Lower lobe of right lung (tissue), 2 donors: ENCODE measurements at regions not wholly inside any gene's neighbourhood (a gene's known extent, or its start where the extent isn't known, plus 50 kb on each side); places are given as distances from the start of the nearest gene placed in this dataset.

Experiments
- ATAC-seq, 2 donors: fragments of 200-7000 bp; cut with Tn5 transposase; one replicate each; pipeline ENCODE4 v1.9.1; 2020 to 2022; ENCODE audit warnings: mild to moderate bottlenecking in 2 of 2, moderate library complexity in 2 of 2
- DNase-seq: peaks from one replicate; pipeline ENCODE4 v3.0.0-alpha.2; 2020
- H3K27ac ChIP-seq: fragments of 200-600 bp; one replicate; pipeline ENCODE4 v1.8.0; 2022
- H3K27me3 ChIP-seq: fragments of 200-600 bp; one replicate; pipeline ENCODE4 v1.8.0; 2022; ENCODE audit warnings: low read depth
- H3K36me3 ChIP-seq: fragments of 200-600 bp; one replicate; pipeline ENCODE4 v1.8.0; 2022; ENCODE audit warnings: mild to moderate bottlenecking
- H3K4me1 ChIP-seq: fragments of 200-600 bp; one replicate; pipeline ENCODE4 v1.8.0; 2022
- H3K4me3 ChIP-seq: fragments of 200-600 bp; one replicate; pipeline ENCODE4 v1.8.0; 2022; ENCODE audit warnings: mild to moderate bottlenecking
- H3K9me3 ChIP-seq: fragments of 200-600 bp; one replicate; pipeline ENCODE4 v1.8.0; 2022
- intact Hi-C: fragments of 100-400 bp; cut with DNase I; formaldehyde crosslinking; loops from one replicate; pipeline ENCODE4 v1.11.0; 2022
- TF ChIP-seq, protein P1 (sequence below): fragments of 200-600 bp; IDR thresholded peaks from one replicate; pipeline ENCODE4 v1.8.0; 2022; ENCODE audit warnings: antibody characterized with exemption, mild to moderate bottlenecking
- donor health status: DM: no; HTN: yes; CAD: no; lungs with severe emphysema.

- TF ChIP-seq, protein P1, sequence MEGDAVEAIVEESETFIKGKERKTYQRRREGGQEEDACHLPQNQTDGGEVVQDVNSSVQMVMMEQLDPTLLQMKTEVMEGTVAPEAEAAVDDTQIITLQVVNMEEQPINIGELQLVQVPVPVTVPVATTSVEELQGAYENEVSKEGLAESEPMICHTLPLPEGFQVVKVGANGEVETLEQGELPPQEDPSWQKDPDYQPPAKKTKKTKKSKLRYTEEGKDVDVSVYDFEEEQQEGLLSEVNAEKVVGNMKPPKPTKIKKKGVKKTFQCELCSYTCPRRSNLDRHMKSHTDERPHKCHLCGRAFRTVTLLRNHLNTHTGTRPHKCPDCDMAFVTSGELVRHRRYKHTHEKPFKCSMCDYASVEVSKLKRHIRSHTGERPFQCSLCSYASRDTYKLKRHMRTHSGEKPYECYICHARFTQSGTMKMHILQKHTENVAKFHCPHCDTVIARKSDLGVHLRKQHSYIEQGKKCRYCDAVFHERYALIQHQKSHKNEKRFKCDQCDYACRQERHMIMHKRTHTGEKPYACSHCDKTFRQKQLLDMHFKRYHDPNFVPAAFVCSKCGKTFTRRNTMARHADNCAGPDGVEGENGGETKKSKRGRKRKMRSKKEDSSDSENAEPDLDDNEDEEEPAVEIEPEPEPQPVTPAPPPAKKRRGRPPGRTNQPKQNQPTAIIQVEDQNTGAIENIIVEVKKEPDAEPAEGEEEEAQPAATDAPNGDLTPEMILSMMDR: no peak
- DNase-seq (no peak), ATAC-seq (no peak)
- Histone ChIP-seq H3K4me3 (no peak overlapping the region), H3K4me1 (no peaks in the 10 kb centered on the region), H3K27ac (no peak overlapping the region), H3K36me3 (no peaks in the 10 kb centered on the region), H3K9me3 (no peaks in the 10 kb centered on the region), H3K27me3 (no peaks in the 10 kb centered on the region)
- intact Hi-C loops: no loop called here
Observed at GRCh38 chr9:118446943-118447639, 742.9 kb downstream of the TLR4 start.

- no peak for ATAC-seq
- TF ChIP-seq, protein P1: no peak
- intact Hi-C loops: no loop called here
- Histone ChIP-seq H3K27ac (no peak overlapping the region), H3K4me3 (no peak overlapping the region), H3K4me1 (no peaks in the 10 kb centered on the region), H3K9me3 (no peaks in the 10 kb centered on the region), H3K27me3 (no peaks in the 10 kb centered on the region), H3K36me3 (no peaks in the 10 kb centered on the region)
- no peak for DNase-seq
Observed at GRCh38 chr9:118449554-118449953, 745.4 kb downstream of the TLR4 start.

GRCh38 chr9:118455259-118455658 is 751.1 kb downstream of the TLR4 start:
- H3K9me3 ChIP-seq: no peaks in the 10 kb centered on the region
- no peaks in the 10 kb centered on the region for H3K27me3 ChIP-seq
- no peak overlapping the region for H3K4me3 ChIP-seq
- TF ChIP-seq, protein P1: no peak
- intact Hi-C loops: no loop called here
- DNase-seq (no peak), ATAC-seq (no peak)
- H3K36me3 ChIP-seq: no peaks in the 10 kb centered on the region
- H3K4me1 ChIP-seq: no peaks in the 10 kb centered on the region
- no peak overlapping the region for H3K27ac ChIP-seq

DNA sequence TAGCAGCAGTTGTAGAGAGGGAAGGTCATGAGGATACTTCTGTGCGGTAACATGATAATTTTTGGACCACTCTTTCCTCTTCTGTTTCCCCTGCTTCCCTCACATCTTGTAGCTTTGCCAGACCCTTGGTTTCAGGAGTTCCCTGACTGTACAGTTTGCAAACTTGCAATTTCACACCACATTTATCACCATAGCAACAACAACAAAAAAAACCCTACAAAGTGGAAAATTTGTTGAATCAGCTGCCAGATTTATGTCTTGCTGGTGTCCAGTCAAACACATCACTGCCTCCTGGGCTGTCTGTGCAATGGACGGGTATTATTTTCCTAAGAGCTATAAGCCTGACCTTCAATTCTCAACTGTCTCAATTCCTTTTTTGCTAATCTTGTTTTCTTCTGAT is 751.6 kb downstream of the TLR4 start:
- Histone ChIP-seq H3K4me1 (no peaks in the 10 kb centered on the region), H3K36me3 (no peaks in the 10 kb centered on the region), H3K9me3 (no peaks in the 10 kb centered on the region), H3K4me3 (no peak overlapping the region), H3K27me3 (no peaks in the 10 kb centered on the region), H3K27ac (no peak overlapping the region)
- intact Hi-C loops: no loop called here
- TF ChIP-seq, protein P1: no peak
- DNase-seq (no peak), ATAC-seq (no peak)

- H3K27me3 ChIP-seq: no peaks in the 10 kb centered on the region
- no peak overlapping the region for H3K27ac ChIP-seq
Observed at GRCh38 chr9:118457171-118458000, 753.2 kb downstream of the TLR4 start.

More at GRCh38 chr9:118457171-118458000, 753.2 kb downstream of the TLR4 start:
- ATAC-seq: no peak
- Histone ChIP-seq H3K9me3 (no peaks in the 10 kb centered on the region), H3K36me3 (no peaks in the 10 kb centered on the region), H3K4me1 (no peaks in the 10 kb centered on the region), H3K4me3 (no peak overlapping the region)
- TF ChIP-seq, protein P1: no peak
- no peak for DNase-seq
- intact Hi-C loops: no loop called here
